HG03575 (cell line): ENCODE measurements at regions not wholly inside any gene's neighbourhood (a gene's known extent, or its start where the extent isn't known, plus 50 kb on each side); places are given as distances from the start of the nearest gene placed in this dataset.
"Not testable (repeated sequence)": the region's sequence is repeated elsewhere in the genome, so short reads cannot be mapped to it uniquely, and the experiment has no call there.

Experiments
- ATAC-seq: cut with Tn5 transposase; IDR thresholded peaks from one replicate; pipeline ENCODE4 v1.9.1; 2021; ENCODE audit not compliant: unreplicated experiment, insufficient number of reproducible peaks, low FRiP score; ENCODE audit errors: extremely low read depth

- no peak for ATAC-seq
Observed at GRCh38 chr7:131075406-131075805, 252.3 kb upstream of the MKLN1 start.

- ATAC-seq: no peak
Observed at GRCh38 chr7:131076032-131076431, 251.6 kb upstream of the MKLN1 start.

GRCh38 chr7:131076711-131077181, 250.9 kb upstream of the MKLN1 start:
- no peak for ATAC-seq

DNA sequence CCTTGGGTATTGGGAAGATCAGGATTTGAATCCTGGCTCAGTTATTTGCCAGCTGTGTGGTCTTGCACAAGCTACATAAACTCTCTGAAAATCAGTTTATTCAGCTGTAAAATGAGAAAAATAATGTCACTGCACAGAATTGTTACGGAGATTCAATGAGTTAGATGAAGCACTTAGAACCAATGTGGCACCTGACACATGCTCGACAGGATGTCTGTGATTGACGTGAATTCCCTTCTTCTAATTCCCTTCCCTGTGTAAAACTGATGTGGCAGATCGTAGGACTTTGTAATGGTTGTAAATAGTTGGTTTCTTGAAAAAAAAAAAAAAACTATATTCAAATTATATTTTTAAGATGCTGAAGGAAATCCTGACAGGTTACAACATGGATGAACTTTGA, 249.9 kb upstream of the MKLN1 start:
- ATAC-seq: no peak

- ATAC-seq: no peak
Observed at GRCh38 chr7:131080754-131081153, 246.9 kb upstream of the MKLN1 start.

DNA sequence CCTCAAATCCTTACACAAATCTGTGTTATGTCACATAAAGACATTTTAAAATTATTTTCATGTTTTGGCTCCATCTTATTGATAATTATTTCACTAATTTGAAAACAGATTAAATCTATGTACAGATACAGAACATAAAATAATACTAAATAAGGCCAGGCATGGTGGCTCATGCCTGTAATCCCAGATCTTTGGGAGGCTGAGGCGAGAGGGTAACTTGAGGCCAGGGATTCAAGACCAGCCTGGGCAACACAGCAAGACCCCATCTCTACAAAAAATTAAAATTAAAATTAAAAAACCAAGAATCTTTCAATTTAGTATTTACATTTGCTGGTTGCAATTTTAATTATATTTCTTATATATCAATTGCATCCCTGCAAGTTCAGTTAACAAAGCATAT, 246.4 kb upstream of the MKLN1 start:
- no peak for ATAC-seq

DNA sequence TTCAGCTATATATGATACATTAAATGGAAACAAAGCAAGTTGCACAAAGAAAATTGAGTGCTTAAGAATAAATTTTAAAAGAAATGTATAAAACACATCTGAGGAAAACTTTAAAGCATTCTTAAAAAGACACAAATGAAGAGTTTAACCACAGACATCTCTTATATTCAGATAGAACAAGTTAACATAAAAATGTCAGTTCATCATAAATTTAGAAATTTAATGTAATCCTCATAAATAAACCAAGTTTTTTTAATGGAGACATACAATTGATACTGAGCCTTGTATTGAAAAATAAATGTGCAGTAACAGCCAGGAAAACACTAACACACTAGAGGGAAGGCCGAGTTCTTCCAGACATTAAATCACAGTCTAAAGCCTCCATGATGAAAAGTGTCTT, 243.9 kb upstream of the MKLN1 start:
- no peak for ATAC-seq

- not testable (repeated sequence) for ATAC-seq
Observed at GRCh38 chr7:131084336-131084735, 243.3 kb upstream of the MKLN1 start.

GRCh38 chr7:131087756-131088658, 239.7 kb upstream of the MKLN1 start:
- no peak for ATAC-seq

- no peak for ATAC-seq
Observed at GRCh38 chr7:131090188-131090587, 237.5 kb upstream of the MKLN1 start.

GRCh38 chr7:131090886-131091692, 236.6 kb upstream of the MKLN1 start:
- no peak for ATAC-seq

GRCh38 chr7:131094685-131095084, 233.0 kb upstream of the MKLN1 start:
- ATAC-seq: no peak

GRCh38 chr7:131095346-131095745, 232.3 kb upstream of the MKLN1 start:
- ATAC-seq: no peak

DNA sequence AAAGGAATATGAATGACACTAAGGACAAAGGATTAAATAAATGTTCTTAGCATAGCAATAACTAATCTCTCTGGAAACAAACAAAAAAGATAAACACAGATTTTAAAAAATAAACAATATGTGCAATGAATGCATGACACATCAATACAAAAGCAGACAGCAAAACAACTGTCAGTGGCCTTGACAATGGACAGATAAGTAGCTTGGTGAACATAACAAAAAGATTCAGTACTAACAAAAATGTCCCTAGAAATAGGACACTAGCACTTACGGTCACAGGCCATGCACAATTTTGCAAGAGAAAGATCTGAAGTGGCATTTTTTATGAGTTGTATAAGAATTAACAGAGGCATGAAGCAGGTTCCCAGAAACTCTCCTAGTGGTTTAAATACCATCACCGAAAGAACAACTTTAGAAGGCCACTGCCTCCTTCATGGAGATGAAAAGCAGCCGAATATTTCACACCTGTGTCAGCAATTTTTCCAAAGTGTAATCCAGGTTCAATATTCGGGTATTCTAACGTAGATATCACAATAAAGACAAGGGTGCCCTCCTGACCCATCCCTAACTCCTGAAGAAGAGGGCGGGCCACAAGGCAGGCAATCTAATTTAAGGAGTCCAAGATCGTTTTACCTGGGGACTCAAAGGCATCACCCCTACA, 231.3 kb upstream of the MKLN1 start:
- no peak for ATAC-seq

GRCh38 chr7:131097662-131098376, 229.9 kb upstream of the MKLN1 start:
- ATAC-seq: no peak

DNA sequence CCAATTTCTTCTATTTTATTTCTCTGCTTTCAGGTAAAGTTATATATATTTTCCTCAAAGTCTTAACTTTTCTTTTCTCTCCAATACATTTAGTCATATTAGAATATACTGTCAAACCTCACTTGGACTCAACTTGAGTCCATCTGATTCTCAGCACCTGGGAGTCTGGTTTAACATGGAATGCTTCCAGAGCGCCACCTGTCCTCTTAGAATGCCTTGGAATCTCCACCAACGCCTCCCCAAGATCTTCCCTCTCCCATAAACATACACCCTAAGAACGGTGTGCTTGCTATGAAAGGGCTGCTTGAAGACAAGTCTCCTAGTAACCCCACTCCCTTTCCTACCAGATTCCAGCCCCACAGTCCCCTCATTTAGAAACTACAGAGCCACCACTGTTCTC, 229.1 kb upstream of the MKLN1 start:
- ATAC-seq: no peak

DNA sequence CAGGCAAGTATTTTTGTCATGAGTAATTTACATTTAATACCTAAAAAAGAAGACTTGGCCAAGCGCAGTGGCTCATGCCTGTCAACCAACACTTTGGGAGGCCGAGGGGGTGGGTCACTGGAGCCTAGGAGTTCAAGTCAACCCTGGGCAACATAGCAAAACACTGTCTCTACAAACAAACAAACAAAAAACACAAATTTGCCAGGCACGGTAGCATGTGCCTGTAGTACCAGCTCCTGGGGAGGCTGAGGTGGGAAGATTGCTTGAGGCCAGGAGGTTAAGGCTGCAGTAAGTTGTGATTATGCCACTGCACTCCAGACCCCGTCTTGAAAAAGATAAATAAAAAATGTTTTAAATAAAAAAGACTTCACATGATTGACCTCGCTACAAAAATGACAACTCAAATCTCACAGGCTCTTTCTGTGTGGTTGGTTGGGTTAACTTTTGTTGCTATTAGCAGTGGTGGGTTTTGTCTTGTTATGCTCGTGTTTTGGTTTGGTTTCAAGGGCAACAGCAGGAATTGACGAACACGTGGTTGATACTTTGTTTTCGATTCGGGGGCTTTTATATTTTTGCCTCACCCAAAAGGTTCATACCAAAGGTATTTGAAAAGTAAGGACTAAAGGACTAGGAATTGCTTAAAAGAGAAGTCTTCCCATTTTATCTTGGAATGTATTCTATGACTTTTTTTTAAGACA, 227.2 kb upstream of the MKLN1 start:
- ATAC-seq: no peak

DNA sequence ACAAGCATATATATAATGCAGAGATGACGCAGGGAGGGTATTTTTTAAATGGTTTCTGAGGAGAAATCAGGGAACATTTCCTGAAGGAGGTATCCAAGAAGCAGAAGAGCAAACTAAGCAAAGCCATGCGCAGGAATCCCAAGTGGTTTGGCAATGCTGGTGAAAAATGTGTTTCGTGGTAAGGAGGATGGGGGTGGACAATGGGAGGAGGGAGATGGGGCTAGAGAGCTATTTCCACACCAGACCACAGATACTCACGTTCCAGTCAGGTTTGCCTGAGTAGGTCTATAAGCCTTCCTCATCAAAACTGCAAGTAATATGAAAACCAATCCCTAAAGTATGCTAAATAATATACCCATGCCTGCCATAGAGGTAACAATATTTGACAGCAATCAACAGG, 223.7 kb upstream of the MKLN1 start:
- no peak for ATAC-seq
